Inferior parietal cortex (tissue), 1 donor: ENCODE measurements at regions not wholly inside any gene's neighbourhood (a gene's known extent, or its start where the extent isn't known, plus 50 kb on each side); places are given as distances from the start of the nearest gene placed in this dataset.

Source experiments
- DNase-seq: peaks from one replicate; pipeline ENCODE4 v3.0.0-alpha.2; 2016; ENCODE audit errors: extremely low spot score

- DNase-seq: no peak
Observed at GRCh38 chr4:24164797-24165196, 274.9 kb upstream of the PPARGC1A start.

- DNase-seq: no peak
Observed at GRCh38 chr4:24164054-24164693, 274.3 kb upstream of the PPARGC1A start.

- DNase-seq: no peak
Observed at GRCh38 chr4:24163314-24163713, 273.5 kb upstream of the PPARGC1A start.

- DNase-seq: no peak
Observed at GRCh38 chr4:24160358-24160757, 270.5 kb upstream of the PPARGC1A start.

GRCh38 chr4:24158031-24158430 is 268.2 kb upstream of the PPARGC1A start:
- DNase-seq: no peak

- no peak for DNase-seq
Observed at GRCh38 chr4:24150034-24150433, 260.2 kb upstream of the PPARGC1A start.

- no peak for DNase-seq
Observed at GRCh38 chr4:24146127-24146526, 256.3 kb upstream of the PPARGC1A start.

GRCh38 chr4:24145591-24145990 is 255.7 kb upstream of the PPARGC1A start:
- DNase-seq: no peak

GRCh38 chr4:24144381-24144780 is 254.5 kb upstream of the PPARGC1A start:
- DNase-seq: no peak

- DNase-seq: peak; percentile 47
Observed at GRCh38 chr4:24143741-24144140, 253.9 kb upstream of the PPARGC1A start.

- no peak for DNase-seq
Observed at GRCh38 chr4:24141836-24142235, 252.0 kb upstream of the PPARGC1A start.

GRCh38 chr4:24140892-24141291 is 251.0 kb upstream of the PPARGC1A start:
- no peak for DNase-seq

- DNase-seq: no peak
Observed at GRCh38 chr4:24137671-24138601, 248.1 kb upstream of the PPARGC1A start.

- DNase-seq: no peak
Observed at GRCh38 chr4:24131954-24132673, 242.3 kb upstream of the PPARGC1A start.

GRCh38 chr4:24130637-24131036 is 240.8 kb upstream of the PPARGC1A start:
- no peak for DNase-seq

GRCh38 chr4:24126776-24127175 is 236.9 kb upstream of the PPARGC1A start:
- no peak for DNase-seq

GRCh38 chr4:24121395-24122175 is 231.7 kb upstream of the PPARGC1A start:
- peak; percentile 61 for DNase-seq

GRCh38 chr4:24117975-24118374 is 228.1 kb upstream of the PPARGC1A start:
- no peak for DNase-seq

GRCh38 chr4:24116107-24116506 is 226.3 kb upstream of the PPARGC1A start:
- DNase-seq: no peak

- DNase-seq: no peak
Observed at GRCh38 chr4:24114919-24115500, 225.2 kb upstream of the PPARGC1A start.

- DNase-seq: no peak
Observed at GRCh38 chr4:24114444-24114843, 224.6 kb upstream of the PPARGC1A start.
